Keratinocyte (primary cell): ENCODE measurements at regions not wholly inside any gene's neighbourhood (a gene's known extent, or its start where the extent isn't known, plus 50 kb on each side); places are given as distances from the start of the nearest gene placed in this dataset.

ENCODE experiments used
- DNase-seq: peaks from one replicate; pipeline ENCODE4 v3.0.0-alpha.2; 2011; ENCODE audit warnings: low read depth, missing footprints, low spot score
- FAIRE-seq: peaks from 2 replicates; lab custom pipeline; 2011; peaks lifted over from hg19 to GRCh38; lab: Jason Lieb, UNC
- H2AFZ ChIP-seq: 2 replicates; pipeline ENCODE4 v1.6.0; 2012; ENCODE audit warnings: low read length, control low read depth, inconsistent platforms; ENCODE audit not compliant: control insufficient read depth
- H3K27ac ChIP-seq: 2 replicates; pipeline ENCODE4 v1.5.1; 2011; ENCODE audit warnings: low read length; ENCODE audit not compliant: control insufficient read depth, insufficient read depth
- H3K27me3 ChIP-seq: 3 replicates; pipeline ENCODE4 v1.6.0; 2011; ENCODE audit warnings: low read length; ENCODE audit not compliant: control insufficient read depth, insufficient read depth; ENCODE audit errors: extremely low read depth
- H3K36me3 ChIP-seq, 2 experiments: 2 replicates in 1 of 2; 3 replicates in 1 of 2; pipeline ENCODE4 v1.5.1; 2011; ENCODE audit warnings: low read length in 2 of 2, mild to moderate bottlenecking in 1 of 2; ENCODE audit not compliant: control insufficient read depth in 2 of 2, insufficient read depth in 2 of 2; ENCODE audit errors: extremely low read depth in 1 of 2
- H3K4me1 ChIP-seq: 3 replicates; pipeline ENCODE4 v1.5.1; 2011; ENCODE audit warnings: low read length; ENCODE audit not compliant: control insufficient read depth, insufficient read depth; ENCODE audit errors: extremely low read depth
- H3K4me2 ChIP-seq: 3 replicates; pipeline ENCODE4 v1.6.0; 2011; ENCODE audit warnings: low read depth, low read length; ENCODE audit not compliant: control insufficient read depth, insufficient read depth; ENCODE audit errors: extremely low read depth
- H3K4me3 ChIP-seq, 3 experiments: fragments of 200-600 bp in 1 of 3; sonication (generic) in 1 of 3; 2 replicates in 2 of 3; 3 replicates in 1 of 3; pipeline ENCODE4 v1.5.1; 2011 to 2016; ENCODE audit warnings: low read length in 3 of 3, mild to moderate bottlenecking in 3 of 3, control low read depth in 2 of 3, inconsistent platforms in 1 of 3, low read depth in 1 of 3, mixed read lengths in 1 of 3, mixed run types in 1 of 3, moderate library complexity in 1 of 3; ENCODE audit not compliant: control insufficient read depth in 2 of 3, insufficient read depth in 2 of 3; ENCODE audit errors: extremely low read depth in 1 of 3
- H3K79me2 ChIP-seq: 2 replicates; pipeline ENCODE4 v1.6.0; 2012; ENCODE audit warnings: low read length; ENCODE audit not compliant: control insufficient read depth, insufficient read depth
- H3K9ac ChIP-seq: 3 replicates; pipeline ENCODE4 v1.6.0; 2011; ENCODE audit warnings: low read length; ENCODE audit not compliant: control insufficient read depth, insufficient read depth; ENCODE audit errors: extremely low read depth
- H3K9me1 ChIP-seq: 3 replicates; pipeline ENCODE4 v1.6.0; 2011; ENCODE audit warnings: low read length; ENCODE audit not compliant: control insufficient read depth, insufficient read depth; ENCODE audit errors: extremely low read depth
- H3K9me3 ChIP-seq: 2 replicates; pipeline ENCODE4 v1.5.1; 2012; ENCODE audit warnings: low read depth, low read length; ENCODE audit not compliant: control insufficient read depth
- H4K20me1 ChIP-seq: 3 replicates; pipeline ENCODE4 v1.6.0; 2011; ENCODE audit warnings: low read length; ENCODE audit not compliant: control insufficient read depth, insufficient read depth; ENCODE audit errors: extremely low read depth
- EZH2 ChIP-seq: IDR thresholded peaks from one replicate; pipeline ENCODE4 v1.6.1; 2012; ENCODE audit warnings: inconsistent platforms, mild to moderate bottlenecking, low read length, moderate library complexity
- dilution Hi-C: fragments of 300-500 bp; cut with MboI; formaldehyde crosslinking; loops from one replicate; pipeline ENCODE4 v1.7.0; 2020; ENCODE audit warnings: low sequenced_read_pairs; ENCODE audit not compliant: extremely low pct_ligation_motif_present
- TF ChIP-seq, protein P1 (sequence below), 3 experiments: IDR thresholded peaks in 1 of 3; conservative IDR thresholded peaks in 1 of 3; optimal IDR thresholded peaks in 1 of 3; 2 replicates in 2 of 3; 3 replicates in 1 of 3; pipeline versions ENCODE3 to v1.5.1; 2011; ENCODE audit warnings: low read length in 3 of 3, mild to moderate bottlenecking in 3 of 3, moderate library complexity in 2 of 3, control low read depth in 1 of 3, inconsistent platforms in 1 of 3; ENCODE audit not compliant: insufficient read depth in 2 of 3; ENCODE audit errors: extremely low read depth in 1 of 3

DNA sequence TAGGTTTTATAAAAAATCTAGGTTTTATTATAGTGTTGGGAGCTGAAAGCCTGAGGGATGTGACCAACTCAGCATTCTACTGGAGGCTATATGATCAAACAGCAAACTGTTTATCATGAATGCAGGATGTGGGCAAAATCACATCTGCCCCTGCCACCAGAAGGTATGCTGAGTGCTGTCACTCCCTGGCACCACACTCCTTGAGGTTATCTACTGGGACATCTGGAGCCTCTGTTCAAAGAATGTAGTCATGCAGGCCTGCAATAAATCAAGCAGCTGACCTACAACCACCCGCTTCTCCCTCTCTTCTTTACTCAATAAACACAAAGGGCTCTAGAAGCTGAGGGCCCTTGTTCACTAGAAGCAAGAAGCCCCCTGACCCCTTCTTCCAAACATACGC, 328.4 kb upstream of the DDX18 start:
- dilution Hi-C loops: no loop called here
- no peaks in the 10 kb centered on the region for H3K9me3 ChIP-seq
- H3K4me1 ChIP-seq: no peaks in the 10 kb centered on the region
- no peak overlapping the region for H3K4me3 ChIP-seq
- H3K4me2 ChIP-seq: no peak overlapping the region
- no peak overlapping the region for H3K9ac ChIP-seq
- no peaks in the 10 kb centered on the region for H3K27me3 ChIP-seq
- H3K79me2 ChIP-seq: no peaks in the 10 kb centered on the region
- H3K27ac ChIP-seq: no peak overlapping the region
- FAIRE-seq (no peak), DNase-seq (no peak)
- no peak for TF ChIP-seq EZH2
- TF ChIP-seq, protein P1, sequence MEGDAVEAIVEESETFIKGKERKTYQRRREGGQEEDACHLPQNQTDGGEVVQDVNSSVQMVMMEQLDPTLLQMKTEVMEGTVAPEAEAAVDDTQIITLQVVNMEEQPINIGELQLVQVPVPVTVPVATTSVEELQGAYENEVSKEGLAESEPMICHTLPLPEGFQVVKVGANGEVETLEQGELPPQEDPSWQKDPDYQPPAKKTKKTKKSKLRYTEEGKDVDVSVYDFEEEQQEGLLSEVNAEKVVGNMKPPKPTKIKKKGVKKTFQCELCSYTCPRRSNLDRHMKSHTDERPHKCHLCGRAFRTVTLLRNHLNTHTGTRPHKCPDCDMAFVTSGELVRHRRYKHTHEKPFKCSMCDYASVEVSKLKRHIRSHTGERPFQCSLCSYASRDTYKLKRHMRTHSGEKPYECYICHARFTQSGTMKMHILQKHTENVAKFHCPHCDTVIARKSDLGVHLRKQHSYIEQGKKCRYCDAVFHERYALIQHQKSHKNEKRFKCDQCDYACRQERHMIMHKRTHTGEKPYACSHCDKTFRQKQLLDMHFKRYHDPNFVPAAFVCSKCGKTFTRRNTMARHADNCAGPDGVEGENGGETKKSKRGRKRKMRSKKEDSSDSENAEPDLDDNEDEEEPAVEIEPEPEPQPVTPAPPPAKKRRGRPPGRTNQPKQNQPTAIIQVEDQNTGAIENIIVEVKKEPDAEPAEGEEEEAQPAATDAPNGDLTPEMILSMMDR (optimal IDR thresholded peaks at IDR 0.05 in 1 of 3, IDR thresholded peaks at IDR 0.05 in 1 of 3, conservative IDR thresholded peaks at IDR 0.05 in 1 of 3; ENCODE audit: extremely low read depth in 1 of 3, insufficient read depth in 2 of 3, low read length in 3 of 3): no peak
- H2AFZ ChIP-seq: no peak overlapping the region
- no peaks in the 10 kb centered on the region for H3K9me1 ChIP-seq
- H3K36me3 ChIP-seq: no peaks in the 10 kb centered on the region
- no peaks in the 10 kb centered on the region for H4K20me1 ChIP-seq

DNA sequence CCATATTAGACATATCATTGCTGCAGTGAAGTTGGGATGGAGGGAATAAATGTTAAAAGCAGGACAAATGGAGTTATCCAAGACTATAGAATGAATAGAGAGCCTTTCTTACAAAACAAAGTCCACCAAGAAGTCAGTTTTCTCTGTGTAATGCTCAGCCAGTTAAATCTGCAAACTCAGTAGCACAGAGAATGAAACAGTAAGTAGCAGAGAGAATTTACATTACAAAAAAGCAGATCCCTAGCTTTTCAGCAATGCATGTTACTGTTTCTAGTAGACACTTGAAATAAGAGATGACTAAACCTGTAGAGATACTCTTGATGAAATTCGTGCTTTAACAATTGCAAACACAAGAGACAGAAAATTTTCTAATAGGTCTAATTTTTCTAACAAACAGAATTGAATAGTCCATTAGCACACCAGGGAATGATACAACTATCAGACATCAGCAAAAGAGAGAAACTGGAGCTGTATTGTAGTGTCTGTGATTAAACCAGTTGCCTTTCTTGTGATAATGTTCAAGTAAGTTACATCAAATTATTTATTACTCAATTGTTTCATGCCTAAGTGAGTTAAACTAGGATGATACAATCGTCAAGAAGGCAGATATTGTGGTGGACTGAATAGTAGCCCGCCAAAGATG, 322.2 kb upstream of the DDX18 start:
- dilution Hi-C loops: no loop called here
- Histone ChIP-seq H3K4me1 (no peaks in the 10 kb centered on the region), H4K20me1 (no peaks in the 10 kb centered on the region), H3K79me2 (no peaks in the 10 kb centered on the region), H3K27ac (no peak overlapping the region), H3K9me1 (no peaks in the 10 kb centered on the region), H3K27me3 (no peaks in the 10 kb centered on the region), H3K9ac (no peak overlapping the region), H3K4me2 (no peak overlapping the region), H3K36me3 (no peaks in the 10 kb centered on the region), H2AFZ (no peak overlapping the region), H3K9me3 (no peaks in the 10 kb centered on the region), H3K4me3 (no peak overlapping the region)
- DNase-seq: no peak
- FAIRE-seq: no peak
- TF ChIP-seq EZH2: no peak
- TF ChIP-seq, protein P1 (optimal IDR thresholded peaks at IDR 0.05 in 1 of 3, IDR thresholded peaks at IDR 0.05 in 1 of 3, conservative IDR thresholded peaks at IDR 0.05 in 1 of 3; ENCODE audit: extremely low read depth in 1 of 3, insufficient read depth in 2 of 3, low read length in 3 of 3): no peak
